T-helper 9 cell (primary cell): ENCODE measurements at regions not wholly inside any gene's neighbourhood (a gene's known extent, or its start where the extent isn't known, plus 50 kb on each side); places are given as distances from the start of the nearest gene placed in this dataset.
"Not testable (repeated sequence)": the region's sequence is repeated elsewhere in the genome, so short reads cannot be mapped to it uniquely, and the experiment has no call there.

ENCODE experiments used
- DNase-seq: peaks from one replicate; pipeline ENCODE4 v3.0.0-alpha.2; 2020

- peak; percentile 7 for DNase-seq
Observed at GRCh38 chr4:111283066-111283677, 660.3 kb upstream of the PITX2 start.

- DNase-seq = no peak
Observed at GRCh38 chr4:111296466-111296865, 673.6 kb upstream of the PITX2 start.

GRCh38 chr4:111303806-111304205 is 680.9 kb upstream of the PITX2 start:
- DNase-seq = no peak

- no peak for DNase-seq
Observed at GRCh38 chr4:111323496-111323895, 700.6 kb upstream of the PITX2 start.

GRCh38 chr4:111323916-111324315 is 701.0 kb upstream of the PITX2 start:
- DNase-seq = no peak

GRCh38 chr4:111326450-111326849 is 703.6 kb upstream of the PITX2 start:
- no peak for DNase-seq

- DNase-seq = no peak
Observed at GRCh38 chr4:111330786-111331185, 707.9 kb upstream of the PITX2 start.

GRCh38 chr4:111334361-111334760 is 711.5 kb upstream of the PITX2 start:
- DNase-seq = no peak

- not testable (repeated sequence) for DNase-seq
Observed at GRCh38 chr4:111337186-111337876, 714.5 kb upstream of the PITX2 start.

- no peak for DNase-seq
Observed at GRCh38 chr4:111359602-111360001, 736.7 kb upstream of the PITX2 start.

- no peak for DNase-seq
Observed at GRCh38 chr4:111360906-111361305, 738.0 kb upstream of the PITX2 start.

- DNase-seq = no peak
Observed at GRCh38 chr4:111362941-111363361, 740.1 kb upstream of the PITX2 start.

GRCh38 chr4:111377880-111378279 is 755.0 kb upstream of the PITX2 start:
- DNase-seq = not testable (repeated sequence)

GRCh38 chr4:111388561-111388960 is 756.7 kb upstream of the FAM241A start:
- DNase-seq = no peak

- DNase-seq = no peak
Observed at GRCh38 chr4:111391829-111392228, 753.4 kb upstream of the FAM241A start.

- DNase-seq = no peak
Observed at GRCh38 chr4:111393781-111394180, 751.5 kb upstream of the FAM241A start.

GRCh38 chr4:111398906-111399330 is 746.3 kb upstream of the FAM241A start:
- DNase-seq = no peak

GRCh38 chr4:111399623-111400022 is 745.6 kb upstream of the FAM241A start:
- no peak for DNase-seq

GRCh38 chr4:111400741-111401140 is 744.5 kb upstream of the FAM241A start:
- DNase-seq = no peak

GRCh38 chr4:111404673-111405072 is 740.6 kb upstream of the FAM241A start:
- DNase-seq = no peak

- no peak for DNase-seq
Observed at GRCh38 chr4:111405989-111406388, 739.3 kb upstream of the FAM241A start.

GRCh38 chr4:111410571-111410970 is 734.7 kb upstream of the FAM241A start:
- DNase-seq = no peak

GRCh38 chr4:111417521-111417920 is 727.7 kb upstream of the FAM241A start:
- DNase-seq = no peak

GRCh38 chr4:111433441-111433840 is 711.8 kb upstream of the FAM241A start:
- no peak for DNase-seq

GRCh38 chr4:111434586-111434985 is 710.7 kb upstream of the FAM241A start:
- no peak for DNase-seq
